PFSK-1 (cell line): ENCODE measurements at regions not wholly inside any gene's neighbourhood (a gene's known extent, or its start where the extent isn't known, plus 50 kb on each side); places are given as distances from the start of the nearest gene placed in this dataset.

Source experiments
- FOXP2 ChIP-seq: optimal IDR thresholded peaks from 2 replicates; pipeline ENCODE3; 2011; ENCODE audit warnings: borderline replicate concordance, control low read depth, inconsistent platforms; ENCODE audit not compliant: insufficient read depth; ENCODE audit errors: extremely low read length, extremely low read depth
- POLR2AphosphoS5 ChIP-seq: IDR thresholded peaks from 2 replicates; pipeline ENCODE4 v1.6.1; 2012; ENCODE audit warnings: low read depth, mild to moderate bottlenecking, control low read depth, low read length, moderate library complexity
- REST ChIP-seq, 2 experiments: IDR thresholded peaks; 2 replicates each; pipeline versions ENCODE4 v1.6.1 to v1.8.0; 2011 to 2012; ENCODE audit warnings: low read depth in 2 of 2, low read length in 2 of 2, control low read depth in 1 of 2, inconsistent platforms in 1 of 2, mild to moderate bottlenecking in 1 of 2, moderate library complexity in 1 of 2; ENCODE audit not compliant: insufficient read depth in 1 of 2
- SIN3A ChIP-seq: IDR thresholded peaks from 2 replicates; pipeline ENCODE4 v1.6.1; 2012; ENCODE audit warnings: mild to moderate bottlenecking, low read length, moderate library complexity, borderline replicate concordance; ENCODE audit not compliant: insufficient read depth
- TAF1 ChIP-seq: IDR thresholded peaks from 2 replicates; pipeline ENCODE4 v1.6.1; 2012; ENCODE audit warnings: low read length, control low read depth, borderline replicate concordance; ENCODE audit not compliant: insufficient read depth

- TF ChIP-seq FOXP2 (no peak), TAF1 (no peak), POLR2AphosphoS5 (no peak), REST (IDR thresholded peaks at IDR 0.05; ENCODE audit: insufficient read depth in 1 of 2, low read depth in 2 of 2, low read length in 2 of 2) (no peak), SIN3A (no peak)
Measured at GRCh38 chr6:82056567-82056966, 191.0 kb downstream of the IBTK start.

- no peak for TF ChIP-seq TAF1
Measured at GRCh38 chr6:82045965-82046756, 201.4 kb downstream of the IBTK start.

- TF ChIP-seq TAF1 (no peak), REST (IDR thresholded peaks at IDR 0.05; ENCODE audit: insufficient read depth in 1 of 2, low read depth in 2 of 2, low read length in 2 of 2) (no peak), FOXP2 (no peak), POLR2AphosphoS5 (no peak), SIN3A (no peak)
Measured at GRCh38 chr6:82040405-82041221, 206.9 kb downstream of the IBTK start.

- TF ChIP-seq SIN3A (no peak), TAF1 (no peak), REST (IDR thresholded peaks at IDR 0.05; ENCODE audit: insufficient read depth in 1 of 2, low read depth in 2 of 2, low read length in 2 of 2) (no peak), POLR2AphosphoS5 (no peak), FOXP2 (no peak)
Measured at GRCh38 chr6:82038631-82039030, 208.9 kb downstream of the IBTK start.

GRCh38 chr6:82035526-82035925 lies 212.0 kb downstream of the IBTK start:
- TF ChIP-seq TAF1 (no peak), POLR2AphosphoS5 (no peak), REST (IDR thresholded peaks at IDR 0.05; ENCODE audit: insufficient read depth in 1 of 2, low read depth in 2 of 2, low read length in 2 of 2) (no peak)
